Right lobe of liver (tissue), 4 donors: ENCODE measurements at regions not wholly inside any gene's neighbourhood (a gene's known extent, or its start where the extent isn't known, plus 50 kb on each side); places are given as distances from the start of the nearest gene placed in this dataset.

ENCODE experiments used
- CTCF ChIP-seq, 4 donors: fragments of 200-600 bp in 3 of 4; fragments of 450-650 bp in 1 of 4; IDR thresholded peaks; one replicate each; pipeline versions ENCODE4 v1.5.1 to v1.8.0; 2016 to 2022; ENCODE audit warnings: antibody characterized with exemption in 4 of 4, mild to moderate bottlenecking in 2 of 4
- POLR2A ChIP-seq: fragments of 450-650 bp; IDR thresholded peaks from one replicate; pipeline ENCODE4 v1.6.1; 2017; ENCODE audit warnings: antibody characterized with exemption, mild to moderate bottlenecking
- donor health status: DM: no; HTN: no; CAD: no.
- donor health status: DM: no; HTN: no; CAD: no.
- donor health status: DM: no; HTN: yes; CAD: no.

- TF ChIP-seq POLR2A (no peak), CTCF (IDR thresholded peaks at IDR 0.05) (no peak)
Observed at GRCh38 chr10:121099592-121099991, 248.4 kb downstream of the WDR11 start.
